ENCODE measurements at regions not wholly inside any gene's neighbourhood (a gene's known extent, or its start where the extent isn't known, plus 50 kb on each side); places are given as distances from the start of the nearest gene placed in this dataset.

GRCh38 chr6:44001318-44002066 is 125.8 kb downstream of the MRPL14 start (continued):
- peak; percentile 21; the same call in 1 of the 2 replicates for TF ChIP-seq USF2 (IDR thresholded peaks at IDR 0.05; ENCODE audit: borderline replicate concordance, low read depth, low read length)
- peak; percentile 67; the same call in 1 of the 2 replicates for TF ChIP-seq IKZF1 (conservative IDR thresholded peaks at IDR 0.05)
- TF ChIP-seq EGR1 (IDR thresholded peaks at IDR 0.05; ENCODE audit: borderline replicate concordance in 1 of 2, low read depth in 2 of 2, low read length in 2 of 2), result no peak
- TF ChIP-seq JUNB (IDR thresholded peaks at IDR 0.05), result no peak
- TF ChIP-seq RUNX3 (IDR thresholded peaks at IDR 0.05; ENCODE audit: low read length), result no peak
- TF ChIP-seq EED (IDR thresholded peaks at IDR 0.05; ENCODE audit: low read depth), result no peak
- TF ChIP-seq LARP7 (IDR thresholded peaks at IDR 0.05), result 0 out of 2 replicates have a peak, but pooled peaks have one; percentile 0
- TF ChIP-seq YY1 (IDR thresholded peaks at IDR 0.05; ENCODE audit: low read depth, low read length), result peak; percentile 70; the same call in 1 of the 2 replicates
- no peak for TF ChIP-seq ZSCAN29 (IDR thresholded peaks at IDR 0.05)
- 0 out of 2 replicates have a peak, but pooled peaks have one; percentile 6 for TF ChIP-seq ELK1 (IDR thresholded peaks at IDR 0.05; ENCODE audit: low read depth, low read length)
- TF ChIP-seq RAD51 (IDR thresholded peaks at IDR 0.05), result no peak
- peak; percentile 61 for TF ChIP-seq RAD21 (IDR thresholded peaks at IDR 0.05; ENCODE audit: insufficient read depth, low read depth, low read length)
- TF ChIP-seq PRDM15 (CRISPR knock-in tag; IDR thresholded peaks at IDR 0.05), result no peak
- TF ChIP-seq DPF2 (IDR thresholded peaks at IDR 0.05), result no peak
- peak; percentile 53 for TF ChIP-seq SMAD1 (IDR thresholded peaks at IDR 0.05; ENCODE audit: low read depth, partially characterized antibody)
- TF ChIP-seq ATF3 (IDR thresholded peaks at IDR 0.05; ENCODE audit: borderline replicate concordance, extremely low read depth, low read depth, low read length), result no peak
- TF ChIP-seq TBL1XR1 (IDR thresholded peaks at IDR 0.05; ENCODE audit: low read depth, low read length), result no peak
- no peak for TF ChIP-seq TARDBP (IDR thresholded peaks at IDR 0.05; ENCODE audit: borderline replicate concordance)
- no peak for TF ChIP-seq STAT3 (IDR thresholded peaks at IDR 0.05; ENCODE audit: low read depth, low read length)
- TF ChIP-seq MAX (IDR thresholded peaks at IDR 0.05; ENCODE audit: low read depth, low read length), result peak; percentile 44; the same call in 1 of the 2 replicates
